ENCODE measurements at regions not wholly inside any gene's neighbourhood (a gene's known extent, or its start where the extent isn't known, plus 50 kb on each side); places are given as distances from the start of the nearest gene placed in this dataset.
"Not testable (repeated sequence)": the region's sequence is repeated elsewhere in the genome, so short reads cannot be mapped to it uniquely, and the experiment has no call there.

GRCh38 chr16:26395700-26396099 is 671.0 kb upstream of the C16orf82 start:
- DNase-seq: no peak

DNA sequence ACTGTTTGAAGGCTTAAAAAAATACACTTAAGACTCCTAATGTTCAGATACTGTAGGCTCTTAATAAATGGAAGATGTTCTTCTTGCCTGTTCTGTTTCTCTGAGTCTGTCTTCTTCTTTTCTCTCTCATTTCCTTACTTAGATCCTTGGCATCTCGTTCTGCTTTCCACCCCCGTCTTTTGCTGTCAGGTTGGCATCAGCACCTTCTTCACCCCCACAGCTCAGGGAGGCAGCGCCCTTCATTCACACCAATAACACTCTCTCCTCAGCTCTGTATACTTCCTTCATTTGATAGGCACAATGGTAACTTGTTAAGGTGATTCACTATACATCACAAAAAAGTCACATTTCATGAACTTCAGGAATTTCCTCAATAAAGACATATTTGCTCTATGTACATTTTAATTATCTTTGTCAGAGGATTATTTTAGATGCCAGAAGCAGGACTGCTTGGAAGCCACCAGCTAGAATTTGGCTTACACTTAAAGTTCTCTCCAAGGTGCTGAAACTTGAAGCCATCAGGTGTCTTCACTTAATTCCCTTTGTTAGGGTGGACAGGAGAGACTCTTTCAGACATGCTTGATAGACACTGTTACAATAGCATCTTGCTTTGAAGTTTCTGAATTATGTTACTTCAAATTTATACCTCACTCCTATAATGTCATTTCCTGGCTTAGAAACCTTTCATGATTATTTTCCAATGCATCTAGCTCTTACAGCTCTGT is 670.1 kb upstream of the C16orf82 start:
- no peak for DNase-seq

- DNase-seq: no peak
These were observed 652.9 kb upstream of the C16orf82 start for GRCh38 chr16:26413780-26414179.

DNA sequence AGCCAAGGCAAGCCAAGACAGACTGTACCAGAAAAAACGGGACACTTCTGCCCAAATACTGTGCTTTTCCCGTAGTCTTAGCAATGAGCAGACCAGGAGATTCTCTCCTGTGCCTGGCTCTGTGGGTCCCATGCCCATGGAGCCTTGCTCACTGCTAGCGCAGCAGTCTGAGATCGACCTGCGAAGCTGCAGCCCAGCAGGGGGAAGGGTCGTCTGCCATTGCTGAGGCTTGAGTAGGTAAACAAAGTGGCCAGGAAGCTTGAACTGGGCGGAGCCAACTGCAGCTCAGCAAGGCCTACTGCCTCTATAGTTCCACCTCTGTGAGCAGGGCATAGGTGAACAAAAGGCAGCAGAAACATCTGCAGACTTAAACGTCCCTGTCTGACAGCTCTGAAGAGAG is 647.3 kb upstream of the C16orf82 start:
- DNase-seq: not testable (repeated sequence)

GRCh38 chr16:26430618-26431017 is 636.1 kb upstream of the C16orf82 start:
- DNase-seq: no peak

DNA sequence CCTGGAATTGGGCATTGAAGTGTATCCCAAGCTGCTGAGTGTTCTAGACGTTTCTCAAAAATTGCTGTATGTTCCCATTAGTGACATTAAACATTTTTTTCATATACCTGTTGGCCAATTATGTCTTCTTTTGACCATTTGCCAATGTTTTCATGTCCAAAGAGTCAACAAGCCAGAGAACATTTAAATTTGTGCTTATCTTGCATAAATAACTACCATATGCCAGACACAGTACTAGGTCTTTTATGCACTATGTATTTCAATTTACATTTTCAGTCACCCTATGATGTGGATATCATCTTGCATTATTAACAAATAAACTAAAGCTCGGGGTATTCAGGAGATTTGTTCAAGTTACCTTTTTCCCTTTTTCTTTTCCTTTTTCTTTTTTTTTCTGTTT is 632.9 kb upstream of the C16orf82 start:
- no peak for DNase-seq

- DNase-seq: no peak
These were observed 625.5 kb upstream of the C16orf82 start for GRCh38 chr16:26441178-26441577.

GRCh38 chr16:26442321-26442720 is 624.4 kb upstream of the C16orf82 start:
- no peak for DNase-seq

DNA sequence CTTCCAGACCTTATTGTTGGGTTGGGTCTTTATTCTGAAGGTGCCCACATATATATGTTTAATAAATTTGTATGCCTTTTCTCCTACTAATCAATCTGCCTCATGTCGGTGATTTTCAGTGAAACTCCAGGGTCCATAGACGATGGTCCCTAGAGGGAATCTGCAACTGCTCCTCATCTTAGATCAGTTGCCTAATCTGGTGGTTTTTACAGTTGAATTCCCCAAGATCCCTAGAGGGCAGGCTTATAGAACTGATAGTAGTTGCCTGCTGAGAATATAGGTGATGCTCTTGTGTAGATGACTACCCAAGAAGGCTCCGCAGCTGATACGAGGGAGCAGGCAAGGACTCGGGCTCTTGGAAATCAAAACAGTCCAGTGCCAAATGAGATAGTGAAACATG is 619.2 kb upstream of the C16orf82 start:
- no peak for DNase-seq

DNA sequence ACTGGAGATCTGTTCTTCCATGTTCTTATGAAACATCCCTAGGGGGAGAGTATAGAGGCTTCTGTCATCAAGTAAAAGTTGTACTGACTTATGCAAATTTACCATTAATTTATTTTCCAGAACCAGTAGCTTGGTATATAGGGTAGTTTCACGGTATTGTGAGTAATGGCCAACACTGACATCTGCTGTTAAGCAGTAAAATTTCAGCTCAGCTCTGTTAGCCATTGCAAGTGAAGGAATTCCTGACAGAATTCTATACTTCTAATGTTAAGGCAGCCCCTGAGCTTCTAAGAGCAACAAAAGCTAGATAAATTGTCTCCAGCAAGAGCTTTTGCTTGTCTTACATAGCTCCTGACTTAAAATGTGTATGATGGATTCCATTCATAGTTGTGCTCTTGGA is 613.5 kb upstream of the C16orf82 start:
- no peak for DNase-seq

- no peak for DNase-seq
These were observed 612.6 kb upstream of the C16orf82 start for GRCh38 chr16:26454102-26454501.

DNA sequence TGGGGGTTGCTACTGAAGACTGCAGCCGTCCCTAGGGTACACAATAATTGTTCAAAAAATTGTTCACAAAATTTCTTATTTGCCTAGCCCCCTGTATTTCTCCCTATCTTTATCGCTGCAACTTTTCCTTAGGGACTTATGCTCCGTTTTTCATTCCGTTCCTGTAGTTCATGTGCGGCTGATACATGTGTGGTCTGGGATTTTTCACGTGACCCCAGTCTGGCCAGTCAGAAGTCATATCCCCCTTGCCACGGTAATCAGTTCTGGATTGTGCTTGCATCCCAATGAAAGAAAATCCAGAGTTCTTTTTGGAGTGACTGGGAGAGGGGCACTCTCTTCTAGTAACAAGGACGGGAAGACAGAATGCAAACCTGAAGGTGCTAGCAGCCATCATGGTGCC is 610.7 kb upstream of the C16orf82 start:
- no peak for DNase-seq

DNA sequence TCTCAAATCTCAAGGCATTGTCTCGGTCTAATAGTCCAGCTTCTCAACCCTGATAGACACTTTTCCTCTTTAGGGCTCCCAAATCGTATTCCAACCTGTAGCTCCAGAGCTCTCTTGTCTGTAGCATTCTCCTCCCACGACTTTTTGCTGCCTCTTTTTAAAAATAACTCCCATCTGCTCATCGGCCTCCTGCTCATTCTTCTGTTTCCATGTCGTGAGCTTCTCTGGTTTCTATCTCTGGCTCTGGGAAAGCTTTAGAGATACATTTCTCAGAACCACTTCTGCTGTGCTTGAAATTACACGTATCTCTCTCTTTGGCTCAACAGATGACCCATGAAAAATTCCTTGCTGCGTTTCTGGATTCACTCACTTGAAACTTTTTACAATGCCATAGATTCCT is 609.6 kb upstream of the C16orf82 start:
- no peak for DNase-seq

GRCh38 chr16:26457882-26458281 is 608.8 kb upstream of the C16orf82 start:
- no peak for DNase-seq

- DNase-seq: no peak
These were observed 602.0 kb upstream of the C16orf82 start for GRCh38 chr16:26464576-26465266.

- not testable (repeated sequence) for DNase-seq
These were observed 592.3 kb upstream of the C16orf82 start for GRCh38 chr16:26474405-26474804.

DNA sequence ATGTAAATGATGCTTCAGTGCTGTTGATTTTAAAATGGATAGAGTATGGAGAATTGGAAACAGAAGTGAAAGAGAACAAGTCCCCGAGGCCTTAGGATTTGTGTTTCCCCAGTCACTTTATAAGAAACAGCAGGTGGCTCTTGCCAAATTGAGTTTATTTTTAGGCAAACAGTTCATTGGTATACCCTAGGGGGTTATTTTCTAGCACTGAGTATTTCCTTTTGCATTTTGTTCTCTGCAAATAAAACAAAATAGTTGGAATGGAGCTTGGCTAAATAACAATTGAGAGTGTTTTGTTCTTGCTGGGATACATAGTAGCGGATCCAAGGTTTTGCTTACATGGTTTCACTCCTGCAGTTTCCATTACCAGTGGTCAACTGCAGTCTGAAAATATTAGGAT is 591.1 kb upstream of the C16orf82 start:
- no peak for DNase-seq

DNA sequence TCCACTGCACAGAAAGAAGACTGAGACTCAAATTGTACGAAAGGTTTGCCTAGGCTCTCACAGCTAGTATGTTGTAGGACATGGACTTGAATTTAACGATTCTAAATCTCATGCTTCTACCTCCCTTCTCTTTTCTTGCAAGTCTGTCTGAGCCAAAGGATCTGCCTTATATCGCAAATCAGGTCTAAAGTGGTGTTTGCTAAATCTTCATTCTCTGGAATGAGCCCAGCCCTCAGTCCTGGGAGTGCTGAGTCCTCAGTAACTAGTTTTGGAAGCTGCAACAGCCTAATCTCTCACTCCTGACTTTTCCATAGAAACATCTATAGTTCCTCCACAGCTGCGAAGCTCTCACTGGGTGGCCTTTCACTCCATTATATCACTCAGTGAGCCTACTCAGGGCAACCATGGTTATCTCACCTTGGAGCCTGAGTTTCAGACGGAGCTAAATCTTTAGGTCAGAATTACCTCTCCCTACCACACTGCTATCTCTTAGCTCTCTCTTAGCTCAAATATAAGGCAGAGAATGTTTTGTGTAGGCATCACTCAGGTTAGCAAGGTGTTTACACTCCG is 575.5 kb upstream of the C16orf82 start:
- no peak for DNase-seq

- DNase-seq: no peak
These were observed 574.8 kb upstream of the C16orf82 start for GRCh38 chr16:26491962-26492361.

GRCh38 chr16:26493751-26494150 is 573.0 kb upstream of the C16orf82 start:
- DNase-seq: no peak

- no peak for DNase-seq
These were observed 568.8 kb upstream of the C16orf82 start for GRCh38 chr16:26497896-26498295.

GRCh38 chr16:26500326-26500725 is 566.4 kb upstream of the C16orf82 start:
- DNase-seq: no peak

DNA sequence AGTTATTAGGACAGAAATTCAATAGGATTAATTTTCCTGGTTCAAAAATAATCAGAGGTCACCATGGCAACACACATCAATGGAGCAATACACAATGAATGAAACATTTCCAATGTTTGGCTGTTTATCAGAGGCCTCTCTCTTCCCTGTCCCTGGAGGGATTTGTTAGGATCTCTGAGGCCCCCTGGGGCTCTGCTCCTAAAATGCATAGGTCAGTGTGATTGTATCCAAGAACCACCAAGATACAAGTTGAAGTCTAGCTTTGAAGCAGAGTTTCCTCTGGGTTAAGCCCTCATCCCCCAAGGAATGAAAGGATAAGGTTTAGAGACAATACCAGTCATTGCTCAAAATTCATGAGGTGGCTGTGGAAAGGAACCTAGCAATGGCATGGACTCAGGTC is 561.2 kb upstream of the C16orf82 start:
- DNase-seq: no peak

DNA sequence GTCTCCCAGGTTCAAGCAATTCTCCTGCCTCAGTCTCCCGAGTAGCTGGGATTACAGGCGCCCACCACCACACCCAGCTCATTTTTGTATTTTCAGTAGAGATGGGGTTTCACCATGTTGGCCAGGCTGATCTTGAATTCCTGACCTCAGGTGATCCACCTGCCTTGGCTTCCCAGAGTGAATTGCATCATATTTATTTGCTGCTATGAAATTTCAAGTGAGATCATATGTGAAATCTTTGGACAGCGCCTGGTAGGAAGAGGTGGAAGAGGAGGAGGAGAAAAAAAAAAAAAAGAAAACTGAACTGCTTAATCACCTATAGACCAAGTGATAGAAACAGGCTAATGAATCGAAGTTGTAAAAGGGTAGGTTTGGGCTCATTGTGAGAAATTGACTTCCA is 557.8 kb upstream of the C16orf82 start:
- DNase-seq: not testable (repeated sequence)
